Heart right ventricle (tissue), 16 donors: ENCODE measurements at regions not wholly inside any gene's neighbourhood (a gene's known extent, or its start where the extent isn't known, plus 50 kb on each side); places are given as distances from the start of the nearest gene placed in this dataset.

Source experiments
- ATAC-seq, 8 donors: fragments of 200-7000 bp; cut with Tn5 transposase; one replicate each; pipeline ENCODE4 v1.9.1; 2020; ENCODE audit warnings: mild to moderate bottlenecking in 8 of 8, moderate library complexity in 8 of 8, moderate number of reproducible peaks in 1 of 8
- DNase-seq, 2 donors: peaks; one replicate each; pipeline ENCODE4 v3.0.0-alpha.2; 2020
- H3K27ac ChIP-seq, 10 donors: fragments of 200-600 bp; sonication (generic) in 2 of 10; one replicate each; pipeline versions ENCODE4 v1.5.0 to v1.8.0; 2020 to 2022; ENCODE audit warnings: mild to moderate bottlenecking in 3 of 10
- H3K27me3 ChIP-seq, 7 donors: fragments of 200-600 bp; one replicate each; pipeline ENCODE4 v1.8.0; 2021 to 2022; ENCODE audit warnings: mild to moderate bottlenecking in 2 of 7
- H3K36me3 ChIP-seq, 9 donors: fragments of 200-600 bp; sonication (generic) in 1 of 9; one replicate each; pipeline versions ENCODE4 v1.5.0 to v1.8.0; 2020 to 2022; ENCODE audit warnings: mild to moderate bottlenecking in 2 of 9
- H3K4me1 ChIP-seq, 9 donors: fragments of 200-600 bp; sonication (generic) in 1 of 9; one replicate each; pipeline versions ENCODE4 v1.5.0 to v1.8.0; 2020 to 2022; ENCODE audit warnings: mild to moderate bottlenecking in 4 of 9
- H3K4me3 ChIP-seq, 10 donors: fragments of 200-600 bp; sonication (generic) in 2 of 10; one replicate each; pipeline versions ENCODE4 v1.5.0 to v1.8.0; 2020 to 2022; ENCODE audit warnings: mild to moderate bottlenecking in 7 of 10, moderate library complexity in 2 of 10
- H3K9me3 ChIP-seq, 11 donors: fragments of 200-600 bp in 10 of 11; sonication (generic) in 2 of 11; one replicate each; pipeline versions ENCODE4 v1.5.0 to v1.8.0; 2013 to 2022; ENCODE audit warnings: mild to moderate bottlenecking in 2 of 11, control low read depth in 1 of 11, moderate library complexity in 1 of 11
- CTCF ChIP-seq, 9 donors: fragments of 200-600 bp; sonication (generic) in 2 of 9; IDR thresholded peaks; one replicate each; pipeline versions ENCODE4 v1.5.0 to v1.8.0; 2021 to 2022; ENCODE audit warnings: antibody characterized with exemption in 9 of 9, mild to moderate bottlenecking in 5 of 9, moderate library complexity in 1 of 9
- WGBS, 2 donors: extraction: QIAGEN DNeasy Blood & Tissue Kit; methylation state at CpG; one replicate each; pipeline ENCODE4 v1.1.7; 2013; ENCODE audit warnings: inconsistent platforms in 1 of 2; 5-methylcytosine and 5-hydroxymethylcytosine counted together
- intact Hi-C, 10 donors: fragments of 100-400 bp; cut with DNase I; formaldehyde crosslinking; loops; one replicate each; pipeline versions ENCODE4 v1.11.1 to v1.14.2; 2022
- donor health status: Arrhythmogenic right ventricular cardiomyopathy.
- donor health status: ischemic (EF 13 %, LVEDD 7.1; RV severe dilation, severe dysfunction).
- donor health status: healthy with polysubstance abuse.
- donor health status: DM: no; HTN: yes; CAD: no.
- donor health status: DM: no; HTN: no; CAD: no.
- donor health status: ischemic (EF 25% LVEDD 6.9; RV normal size, moderate dysfunction).
- donor health status: ischemic (EF 25% LVEDD 5.7; RV mildly dilated, moderate dysfunction).
- donor health status: healthy.
- donor health status: DM: yes; HTN: yes; CAD: no.
- donor health status: Ischemic cardiomyopathy.
- donor health status: ischemic (EF 35%, LVEDD 5.7; RV mildly dilated, moderate dysfunction).
- donor health status: nonischemic (EF 11% LVEDD 7.7; RV severe dilation, severe dysfunction).
- donor health status: DM: yes; HTN: yes; CAD: no.
- donor health status: PGD.
- donor health status: ischemic (EF 29% LVEDD 5.4; RV normal size, mild dysfunction).
- donor health status: nonischemic (EF 23%, LVEDD 6.1; RV moderate dilation, normal function).

- intact Hi-C loops: no loop called here
- DNase-seq: no peak
- peaks cover 0 to 11% (median 0%) of the 10 kb centered on the region in 11 donors for H3K9me3 ChIP-seq
- no peak overlapping the region for H3K27ac ChIP-seq
- 76 to 91% methylated on average over 2 of the region's 2 CpGs for WGBS, 2 donors
- ATAC-seq: no peak
- no peak for TF ChIP-seq CTCF (IDR thresholded peaks at IDR 0.05)
- no peak overlapping the region for H3K4me3 ChIP-seq
- H3K36me3 ChIP-seq: no peaks in the 10 kb centered on the region
- H3K4me1 ChIP-seq: no peaks in the 10 kb centered on the region
- H3K27me3 ChIP-seq: no peaks in the 10 kb centered on the region
Observed at GRCh38 chr1:189904509-189904908, 573.2 kb downstream of the BRINP3 start.

- Histone ChIP-seq H3K27me3 (no peaks in the 10 kb centered on the region), H3K27ac (no peak overlapping the region), H3K4me3 (no peak overlapping the region), H3K36me3 (no peaks in the 10 kb centered on the region), H3K9me3 (peaks cover 0 to 11% (median 0%) of the 10 kb centered on the region in 11 donors), H3K4me1 (no peaks in the 10 kb centered on the region)
- no peak for DNase-seq
- intact Hi-C loops: no loop called here
- no peak for TF ChIP-seq CTCF (IDR thresholded peaks at IDR 0.05)
- ATAC-seq: no peak
Observed at GRCh38 chr1:189908113-189908512, 569.6 kb downstream of the BRINP3 start.

- Histone ChIP-seq H3K4me1 (no peaks in the 10 kb centered on the region), H3K27me3 (no peaks in the 10 kb centered on the region), H3K36me3 (no peaks in the 10 kb centered on the region), H3K27ac (no peak overlapping the region), H3K4me3 (no peak overlapping the region), H3K9me3 (peaks cover 0 to 69% (median 6%) of the 10 kb centered on the region in 11 donors)
- TF ChIP-seq CTCF (IDR thresholded peaks at IDR 0.05): no peak
- ATAC-seq: no peak
- 89 to 93% methylated on average over 2 of the region's 2 CpGs for WGBS, 2 donors
- intact Hi-C loops: no loop called here
- DNase-seq: no peak
Observed at GRCh38 chr1:189921613-189922012, 556.1 kb downstream of the BRINP3 start.

GRCh38 chr1:189927641-189928040 is 550.0 kb downstream of the BRINP3 start:
- H3K27me3 ChIP-seq: no peaks in the 10 kb centered on the region
- intact Hi-C loops: no loop called here
- DNase-seq (no peak), ATAC-seq (no peak)
- no peaks in the 10 kb centered on the region for H3K4me1 ChIP-seq
- no peaks in the 10 kb centered on the region for H3K36me3 ChIP-seq
- H3K9me3 ChIP-seq: peaks cover 0 to 59% (median 6%) of the 10 kb centered on the region in 11 donors
- no peak overlapping the region for H3K4me3 ChIP-seq
- no peak overlapping the region for H3K27ac ChIP-seq
- TF ChIP-seq CTCF (IDR thresholded peaks at IDR 0.05): no peak
- WGBS, 2 donors: 61 to 68% methylated on average over 2 of the region's 2 CpGs
